SJCRH30 (cell line): ENCODE measurements at regions not wholly inside any gene's neighbourhood (a gene's known extent, or its start where the extent isn't known, plus 50 kb on each side); places are given as distances from the start of the nearest gene placed in this dataset.
"Not testable (repeated sequence)": the region's sequence is repeated elsewhere in the genome, so short reads cannot be mapped to it uniquely, and the experiment has no call there.

Experiments used
- DNase-seq, 2 experiments: peaks; one replicate each; pipeline ENCODE4 v3.0.0-alpha.2; 2015 to 2020
- H3K27ac ChIP-seq: fragments of 250-450 bp; sonication (Bioruptor Pico); 2 replicates; pipeline ENCODE4 v1.5.1; 2020; ENCODE audit warnings: mild to moderate bottlenecking, moderate library complexity
- H3K27me3 ChIP-seq: fragments of 250-450 bp; sonication (Bioruptor Pico); 2 replicates; pipeline ENCODE4 v1.5.1; 2020; ENCODE audit warnings: mild to moderate bottlenecking, moderate library complexity
- H3K36me3 ChIP-seq: fragments of 250-450 bp; sonication (Bioruptor Pico); 2 replicates; pipeline ENCODE4 v1.5.1; 2020; ENCODE audit warnings: mild to moderate bottlenecking, moderate library complexity
- H3K4me1 ChIP-seq: fragments of 250-450 bp; sonication (Bioruptor Pico); 2 replicates; pipeline ENCODE4 v1.5.1; 2020; ENCODE audit warnings: mild to moderate bottlenecking, moderate library complexity
- H3K4me3 ChIP-seq: fragments of 250-450 bp; sonication (Bioruptor Pico); 2 replicates; pipeline ENCODE4 v1.5.1; 2020; ENCODE audit warnings: mild to moderate bottlenecking, moderate library complexity
- H3K9me3 ChIP-seq: fragments of 250-450 bp; sonication (Bioruptor Pico); replicated peaks from 2 replicates; pipeline ENCODE4 v1.5.1; 2020; ENCODE audit warnings: mild to moderate bottlenecking, moderate library complexity

GRCh38 chr12:93006471-93007208 lies 77.5 kb upstream of the EEA1 start:
- Histone ChIP-seq H3K27ac (no peak overlapping the region), H3K4me3 (no peak overlapping the region), H3K4me1 (no peaks in the 10 kb centered on the region), H3K36me3 (no peaks in the 10 kb centered on the region), H3K27me3 (no peaks in the 10 kb centered on the region), H3K9me3 (no peaks in the 10 kb centered on the region)
- no peak for DNase-seq

GRCh38 chr12:93007544-93007943 lies 78.4 kb upstream of the EEA1 start:
- H3K36me3 ChIP-seq: no peaks in the 10 kb centered on the region
- H3K4me3 ChIP-seq: no peak overlapping the region
- no peaks in the 10 kb centered on the region for H3K27me3 ChIP-seq
- H3K9me3 ChIP-seq: no peaks in the 10 kb centered on the region
- no peak overlapping the region for H3K27ac ChIP-seq
- no peaks in the 10 kb centered on the region for H3K4me1 ChIP-seq
- DNase-seq: no peak

- Histone ChIP-seq H3K4me1 (no peaks in the 10 kb centered on the region), H3K9me3 (no peaks in the 10 kb centered on the region), H3K36me3 (no peaks in the 10 kb centered on the region), H3K27ac (no peak overlapping the region), H3K27me3 (no peaks in the 10 kb centered on the region), H3K4me3 (no peak overlapping the region)
- DNase-seq: no peak
These were observed 79.1 kb upstream of the EEA1 start for GRCh38 chr12:93008044-93008778.

- not testable (repeated sequence) for H3K27me3 ChIP-seq, H3K27ac ChIP-seq, H3K4me3 ChIP-seq, H3K9me3 ChIP-seq, DNase-seq, H3K36me3 ChIP-seq, H3K4me1 ChIP-seq
These were observed 79.8 kb upstream of the EEA1 start for GRCh38 chr12:93008880-93009279.

- no peaks in the 10 kb centered on the region for H3K27me3 ChIP-seq
- no peak overlapping the region for H3K4me3 ChIP-seq
- H3K36me3 ChIP-seq: no peaks in the 10 kb centered on the region
- no peaks in the 10 kb centered on the region for H3K9me3 ChIP-seq
- no peaks in the 10 kb centered on the region for H3K4me1 ChIP-seq
- H3K27ac ChIP-seq: no peak overlapping the region
- DNase-seq: no peak
These were observed 80.4 kb upstream of the EEA1 start for GRCh38 chr12:93009533-93009932.

- Histone ChIP-seq H3K4me1 (no peaks in the 10 kb centered on the region), H3K36me3 (no peaks in the 10 kb centered on the region), H3K4me3 (no peak overlapping the region), H3K27me3 (no peaks in the 10 kb centered on the region), H3K9me3 (no peaks in the 10 kb centered on the region), H3K27ac (no peak overlapping the region)
- no peak for DNase-seq
These were observed 81.4 kb upstream of the EEA1 start for GRCh38 chr12:93010461-93010860.

GRCh38 chr12:93011100-93011499 lies 82.0 kb upstream of the EEA1 start:
- DNase-seq: no peak
- H3K27ac ChIP-seq: no peak overlapping the region
- no peaks in the 10 kb centered on the region for H3K27me3 ChIP-seq
- H3K4me3 ChIP-seq: no peak overlapping the region
- H3K4me1 ChIP-seq: no peaks in the 10 kb centered on the region
- H3K36me3 ChIP-seq: no peaks in the 10 kb centered on the region
- H3K9me3 ChIP-seq: no peaks in the 10 kb centered on the region

GRCh38 chr12:93015871-93016751 lies 87.0 kb upstream of the EEA1 start:
- no peak overlapping the region for H3K4me3 ChIP-seq
- DNase-seq: no peak
- no peaks in the 10 kb centered on the region for H3K4me1 ChIP-seq
- no peaks in the 10 kb centered on the region for H3K36me3 ChIP-seq
- no peak overlapping the region for H3K27ac ChIP-seq
- H3K9me3 ChIP-seq: no peaks in the 10 kb centered on the region
- H3K27me3 ChIP-seq: no peaks in the 10 kb centered on the region

- no peaks in the 10 kb centered on the region for H3K4me1 ChIP-seq
- no peak for DNase-seq
- H3K4me3 ChIP-seq: no peak overlapping the region
- no peaks in the 10 kb centered on the region for H3K36me3 ChIP-seq
- H3K27me3 ChIP-seq: no peaks in the 10 kb centered on the region
- no peak overlapping the region for H3K27ac ChIP-seq
- no peaks in the 10 kb centered on the region for H3K9me3 ChIP-seq
These were observed 87.8 kb upstream of the EEA1 start for GRCh38 chr12:93016752-93017350.

GRCh38 chr12:93018610-93019009 lies 89.5 kb upstream of the EEA1 start:
- H3K4me1 ChIP-seq: peaks cover 11% of the 10 kb centered on the region
- H3K4me3 ChIP-seq: no peak overlapping the region
- H3K9me3 ChIP-seq: no peaks in the 10 kb centered on the region
- no peak for DNase-seq
- H3K27ac ChIP-seq: no peak overlapping the region
- no peaks in the 10 kb centered on the region for H3K36me3 ChIP-seq
- H3K27me3 ChIP-seq: no peaks in the 10 kb centered on the region

GRCh38 chr12:93019212-93019927 lies 90.3 kb upstream of the EEA1 start:
- no peaks in the 10 kb centered on the region for H3K27me3 ChIP-seq
- no peaks in the 10 kb centered on the region for H3K9me3 ChIP-seq
- no peak overlapping the region for H3K4me3 ChIP-seq
- no peak overlapping the region for H3K27ac ChIP-seq
- H3K4me1 ChIP-seq: peaks cover 11% of the 10 kb centered on the region
- no peaks in the 10 kb centered on the region for H3K36me3 ChIP-seq
- no peak for DNase-seq

GRCh38 chr12:93019975-93020630 lies 91.0 kb upstream of the EEA1 start:
- DNase-seq: no peak

GRCh38 chr12:93020631-93021597 lies 91.8 kb upstream of the EEA1 start:
- Histone ChIP-seq H3K27ac (no peak overlapping the region), H3K4me3 (no peak overlapping the region), H3K4me1 (peaks cover 11% of the 10 kb centered on the region), H3K27me3 (no peaks in the 10 kb centered on the region), H3K36me3 (no peaks in the 10 kb centered on the region), H3K9me3 (no peaks in the 10 kb centered on the region)
- no peak for DNase-seq

More at GRCh38 chr12:93019975-93020630, 91.0 kb upstream of the EEA1 start:
- peaks cover 11% of the 10 kb centered on the region for H3K4me1 ChIP-seq
- no peak overlapping the region for H3K27ac ChIP-seq
- H3K9me3 ChIP-seq: no peaks in the 10 kb centered on the region
- no peaks in the 10 kb centered on the region for H3K27me3 ChIP-seq
- H3K36me3 ChIP-seq: no peaks in the 10 kb centered on the region
- H3K4me3 ChIP-seq: no peak overlapping the region
